HG03139 (cell line): ENCODE measurements at regions not wholly inside any gene's neighbourhood (a gene's known extent, or its start where the extent isn't known, plus 50 kb on each side); places are given as distances from the start of the nearest gene placed in this dataset.
A peak's percentile ranks its signal among the peaks of the same experiment; 100 is the strongest.

Experiments
- ATAC-seq: cut with Tn5 transposase; IDR thresholded peaks from one replicate; pipeline ENCODE4 v1.9.1; 2021; ENCODE audit not compliant: unreplicated experiment

- ATAC-seq: peak; percentile 51
Measured at GRCh38 chr9:115209601-115210306, 91.8 kb upstream of the TNC start.

DNA sequence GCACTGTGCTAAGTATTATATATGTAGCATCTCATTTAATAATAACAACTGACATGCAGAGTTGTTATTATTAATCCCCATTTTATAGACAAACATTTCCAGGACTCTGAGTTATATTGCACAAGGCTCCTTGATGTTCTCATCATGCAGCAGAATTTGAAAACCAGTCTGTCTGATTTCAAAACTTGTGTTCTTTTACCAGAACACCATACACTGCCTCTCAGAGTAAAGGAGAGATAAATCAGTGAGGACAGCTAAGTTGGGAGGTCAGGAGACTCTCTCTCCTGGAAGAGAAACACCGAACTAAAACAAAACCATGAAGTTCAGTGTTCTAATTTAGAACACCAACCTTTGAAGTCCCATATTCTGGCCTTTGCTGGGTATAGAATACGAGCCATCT is 92.7 kb upstream of the TNC start:
- no peak for ATAC-seq

- ATAC-seq: peak; percentile 55
Measured at GRCh38 chr9:115211413-115212124, 93.6 kb upstream of the TNC start.

GRCh38 chr9:115212125-115212605 is 94.2 kb upstream of the TNC start:
- ATAC-seq: no peak

DNA sequence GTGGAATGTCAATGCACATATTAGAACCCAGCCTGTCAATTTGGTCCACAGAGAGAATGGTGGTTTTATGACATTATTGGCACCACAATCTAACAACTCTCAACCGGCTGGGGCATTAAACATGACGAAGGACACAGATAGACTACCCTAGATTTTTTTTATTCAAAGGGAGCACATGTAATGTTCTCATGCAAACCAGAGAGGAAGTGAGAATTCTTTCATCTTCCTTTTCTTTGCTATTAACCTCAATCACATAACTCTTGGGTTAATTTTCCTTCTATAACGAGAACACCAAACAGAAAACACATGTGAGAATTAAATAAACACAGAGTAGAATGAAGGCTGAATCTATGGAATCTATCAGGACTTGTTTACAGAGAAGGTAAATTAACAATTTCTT is 94.9 kb upstream of the TNC start:
- ATAC-seq: no peak

GRCh38 chr9:115213818-115214334 is 95.9 kb upstream of the TNC start:
- no peak for ATAC-seq

DNA sequence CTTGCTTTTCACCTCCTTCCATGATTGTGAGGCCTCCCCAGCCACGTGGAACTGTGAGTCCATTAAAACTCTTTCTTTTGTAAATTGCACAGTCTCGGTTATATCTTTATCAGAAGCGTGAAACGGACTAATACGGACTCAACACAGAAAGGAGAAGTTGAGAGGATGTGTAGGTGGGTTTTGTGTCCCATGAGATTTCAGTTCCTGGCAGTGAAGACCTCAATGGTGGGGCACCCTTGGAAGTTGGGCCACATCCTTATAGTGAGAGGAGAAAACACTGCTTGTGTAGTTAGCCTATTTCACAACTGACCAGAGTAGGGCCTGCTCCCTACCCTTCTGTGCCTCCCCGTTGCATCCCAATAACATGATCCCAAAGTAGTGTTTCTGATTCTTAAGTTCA is 98.9 kb upstream of the TNC start:
- no peak for ATAC-seq

DNA sequence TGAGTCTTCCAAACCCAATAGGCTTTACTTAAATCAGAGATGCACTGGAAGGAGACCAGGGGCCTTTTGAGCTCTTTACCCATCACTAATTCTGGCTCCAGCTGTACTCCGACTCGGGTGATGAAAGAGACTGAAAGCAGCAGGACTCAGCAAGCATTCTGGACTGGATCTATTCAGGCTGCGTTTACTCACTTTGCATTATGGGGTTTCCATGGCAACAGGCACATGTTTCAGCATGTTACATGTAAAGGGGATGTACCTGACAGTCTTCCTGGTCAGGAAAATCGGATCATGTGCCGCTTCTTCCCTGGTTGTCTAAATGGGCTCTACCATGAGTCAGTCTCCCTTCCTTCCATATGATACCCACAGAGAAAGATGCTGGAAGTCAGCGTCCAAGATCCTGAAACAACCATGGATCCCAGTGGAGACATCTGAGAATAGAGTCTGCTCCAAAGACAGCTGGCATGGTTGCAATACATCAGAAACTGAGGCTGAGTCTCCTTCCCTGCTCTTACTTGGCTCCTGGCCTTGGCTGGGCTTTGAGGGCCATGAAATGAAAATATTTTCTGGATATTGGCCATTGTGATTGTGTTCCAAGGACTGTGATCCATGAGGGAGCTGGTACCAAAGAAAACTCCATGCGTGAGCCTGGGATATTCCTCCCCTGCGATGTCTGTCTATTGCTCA is 102.5 kb upstream of the TNC start:
- no peak for ATAC-seq

GRCh38 chr9:115223471-115223870 is 105.5 kb upstream of the TNC start:
- ATAC-seq: no peak

GRCh38 chr9:115225459-115226116 is 107.6 kb upstream of the TNC start:
- ATAC-seq: no peak

- ATAC-seq: no peak
Measured at GRCh38 chr9:115226152-115226551, 108.2 kb upstream of the TNC start.

DNA sequence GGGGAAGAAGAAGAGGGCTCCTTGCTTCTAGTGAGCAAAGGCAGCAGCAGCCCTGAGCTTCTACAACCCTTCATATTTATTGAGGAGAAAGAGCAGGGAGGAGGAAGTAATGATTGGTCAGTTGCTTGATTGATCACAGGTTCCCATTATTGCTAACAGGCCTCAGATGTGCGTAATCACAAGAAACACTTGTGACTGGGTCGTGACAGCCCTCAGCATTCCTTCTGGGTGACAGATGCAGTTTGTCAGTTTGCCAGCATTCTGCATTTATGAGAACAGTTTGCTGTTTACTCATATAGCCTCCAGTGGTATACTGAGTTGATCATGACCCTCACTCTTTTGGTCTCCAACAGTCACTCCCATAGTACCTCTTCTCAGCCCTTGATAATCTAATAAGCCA is 111.5 kb upstream of the TNC start:
- ATAC-seq: no peak

GRCh38 chr9:115230924-115231515 is 113.1 kb upstream of the TNC start:
- ATAC-seq: no peak

GRCh38 chr9:115232181-115232774 is 114.3 kb upstream of the TNC start:
- ATAC-seq: no peak

- ATAC-seq: peak; percentile 79
Measured at GRCh38 chr9:115234094-115234493, 116.1 kb upstream of the TNC start.

GRCh38 chr9:115235221-115235620 is 117.3 kb upstream of the TNC start:
- ATAC-seq: no peak

DNA sequence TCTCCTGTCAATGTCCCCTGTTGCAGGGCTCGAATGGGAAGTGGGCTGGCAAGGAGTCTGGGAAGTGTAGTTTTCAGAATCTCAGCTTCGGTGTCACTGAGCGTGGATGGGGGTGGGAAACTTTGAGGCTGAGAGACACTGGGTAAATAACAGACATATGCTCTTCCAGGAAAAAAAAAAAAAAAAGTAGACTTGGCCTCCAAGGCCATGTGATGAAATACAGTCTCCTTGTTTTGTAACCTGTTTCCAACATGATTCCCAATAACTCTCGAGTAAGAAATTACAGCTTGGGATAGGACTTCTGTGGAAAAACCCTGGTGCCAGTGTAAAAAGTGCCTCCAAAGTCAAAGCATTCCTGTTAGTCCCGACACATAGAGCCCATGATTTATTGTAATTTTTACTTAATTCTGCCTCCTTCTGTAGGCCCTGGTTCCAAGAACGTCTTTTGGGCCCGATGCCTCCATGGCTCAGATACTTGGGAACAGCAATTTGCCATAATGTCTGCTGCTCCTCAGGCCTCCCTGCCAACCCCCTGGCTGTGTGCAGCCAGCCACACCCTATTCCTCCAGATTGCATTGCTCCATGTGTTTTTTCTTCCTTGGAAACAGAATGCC is 119.5 kb upstream of the TNC start:
- ATAC-seq: no peak

- no peak for ATAC-seq
Measured at GRCh38 chr9:115240676-115241075, 122.7 kb upstream of the TNC start.

GRCh38 chr9:115241641-115242040 is 123.7 kb upstream of the TNC start:
- ATAC-seq: no peak

- no peak for ATAC-seq
Measured at GRCh38 chr9:115249488-115249887, 131.5 kb upstream of the TNC start.
